MM.1S (cell line): ENCODE measurements at regions not wholly inside any gene's neighbourhood (a gene's known extent, or its start where the extent isn't known, plus 50 kb on each side); places are given as distances from the start of the nearest gene placed in this dataset.

ENCODE experiments used
- DNase-seq: peaks from one replicate; pipeline ENCODE4 v3.0.0-alpha.2; 2015
- H2AFZ ChIP-seq: fragments of 300-600 bp; sonication (generic); 2 replicates; pipeline ENCODE4 v1.6.0; 2016; ENCODE audit warnings: antibody characterized with exemption, low read length
- H3F3A ChIP-seq: fragments of 300-600 bp; sonication (generic); 2 replicates; pipeline ENCODE4 v1.6.1; 2016; ENCODE audit warnings: mild to moderate bottlenecking, antibody characterized with exemption, low read length, moderate library complexity, mixed read lengths; ENCODE audit not compliant: insufficient read depth
- H3K27ac ChIP-seq: fragments of 300-600 bp; sonication (generic); 2 replicates; pipeline ENCODE4 v1.5.1; 2016; ENCODE audit warnings: mild to moderate bottlenecking, low read length
- H3K27me3 ChIP-seq: fragments of 300-600 bp; sonication (generic); replicated peaks from 2 replicates; pipeline ENCODE4 v1.6.0; 2016; ENCODE audit warnings: low read length; ENCODE audit not compliant: insufficient read depth
- H3K36me3 ChIP-seq: fragments of 300-600 bp; sonication (generic); replicated peaks from 2 replicates; pipeline ENCODE4 v1.6.1; 2016; ENCODE audit warnings: mild to moderate bottlenecking, low read length, mixed read lengths; ENCODE audit not compliant: insufficient read depth
- H3K4me1 ChIP-seq: fragments of 300-600 bp; sonication (generic); 2 replicates; pipeline ENCODE4 v1.6.1; 2016; ENCODE audit warnings: low read length, mixed read lengths
- H3K4me2 ChIP-seq: fragments of 300-600 bp; sonication (generic); 2 replicates; pipeline ENCODE4 v1.6.0; 2016; ENCODE audit warnings: low read depth, low read length
- H3K4me3 ChIP-seq: fragments of 300-600 bp; sonication (generic); 2 replicates; pipeline ENCODE4 v1.5.1; 2016; ENCODE audit warnings: low read length, mixed read lengths
- H3K79me2 ChIP-seq: fragments of 300-600 bp; sonication (generic); 2 replicates; pipeline ENCODE4 v1.6.1; 2016; ENCODE audit warnings: mixed run types, low read length, mixed read lengths
- H3K9ac ChIP-seq: fragments of 300-600 bp; sonication (generic); 2 replicates; pipeline ENCODE4 v1.6.1; 2016; ENCODE audit warnings: low read length, mixed read lengths
- H3K9me2 ChIP-seq: fragments of 300-600 bp; sonication (generic); replicated peaks from 2 replicates; pipeline ENCODE4 v1.6.1; 2016; ENCODE audit warnings: mild to moderate bottlenecking, low read length, mixed read lengths; ENCODE audit not compliant: insufficient read depth
- H3K9me3 ChIP-seq: fragments of 300-600 bp; sonication (generic); replicated peaks from 2 replicates; pipeline ENCODE4 v1.6.1; 2016; ENCODE audit warnings: mild to moderate bottlenecking, low read length, mixed read lengths; ENCODE audit not compliant: insufficient read depth
- H4K20me1 ChIP-seq: fragments of 300-600 bp; sonication (generic); 2 replicates; pipeline ENCODE4 v1.6.1; 2016; ENCODE audit warnings: mild to moderate bottlenecking, low read length, moderate library complexity, mixed read lengths; ENCODE audit not compliant: insufficient read depth
- EZH2 ChIP-seq: fragments of 300-600 bp; sonication (generic); optimal IDR thresholded peaks from 2 replicates; pipeline ENCODE3; 2017; ENCODE audit warnings: low read depth, mild to moderate bottlenecking, antibody characterized with exemption, low read length, mixed read lengths
- EZH2phosphoT487 ChIP-seq: fragments of 300-600 bp; sonication (generic); IDR thresholded peaks from 2 replicates; pipeline ENCODE4 v1.6.1; 2018; ENCODE audit warnings: antibody characterized with exemption, low read length
- TF ChIP-seq, protein P1 (sequence below): fragments of 300-600 bp; sonication (generic); IDR thresholded peaks from 2 replicates; pipeline ENCODE4 v1.5.1; 2016; ENCODE audit warnings: antibody characterized with exemption, low read length, mixed read lengths

DNA sequence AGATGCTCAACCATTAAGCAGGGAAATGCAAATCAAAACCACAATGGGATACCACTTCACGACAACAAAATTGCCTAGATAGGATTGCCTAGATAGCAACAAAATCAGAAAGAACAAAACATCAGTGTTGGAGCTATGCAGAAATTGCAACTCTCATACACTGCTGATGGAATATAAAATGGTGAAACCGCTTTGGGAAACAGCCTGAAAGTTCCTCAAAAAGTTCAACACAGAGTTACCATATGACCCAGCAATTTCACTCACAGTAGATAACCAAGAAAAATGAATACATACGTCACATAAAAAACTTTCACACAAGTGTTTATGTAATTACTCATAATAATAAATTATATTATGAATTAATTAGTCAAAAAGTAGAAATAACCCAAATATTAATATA is 78.3 kb downstream of the MAFB start:
- no peaks in the 10 kb centered on the region for H3F3A ChIP-seq
- H3K4me2 ChIP-seq: no peak overlapping the region
- no peaks in the 10 kb centered on the region for H3K27me3 ChIP-seq
- no peak overlapping the region for H3K9ac ChIP-seq
- no peaks in the 10 kb centered on the region for H3K36me3 ChIP-seq
- no peaks in the 10 kb centered on the region for H3K79me2 ChIP-seq
- no peak for TF ChIP-seq EZH2phosphoT487
- TF ChIP-seq, protein P1, sequence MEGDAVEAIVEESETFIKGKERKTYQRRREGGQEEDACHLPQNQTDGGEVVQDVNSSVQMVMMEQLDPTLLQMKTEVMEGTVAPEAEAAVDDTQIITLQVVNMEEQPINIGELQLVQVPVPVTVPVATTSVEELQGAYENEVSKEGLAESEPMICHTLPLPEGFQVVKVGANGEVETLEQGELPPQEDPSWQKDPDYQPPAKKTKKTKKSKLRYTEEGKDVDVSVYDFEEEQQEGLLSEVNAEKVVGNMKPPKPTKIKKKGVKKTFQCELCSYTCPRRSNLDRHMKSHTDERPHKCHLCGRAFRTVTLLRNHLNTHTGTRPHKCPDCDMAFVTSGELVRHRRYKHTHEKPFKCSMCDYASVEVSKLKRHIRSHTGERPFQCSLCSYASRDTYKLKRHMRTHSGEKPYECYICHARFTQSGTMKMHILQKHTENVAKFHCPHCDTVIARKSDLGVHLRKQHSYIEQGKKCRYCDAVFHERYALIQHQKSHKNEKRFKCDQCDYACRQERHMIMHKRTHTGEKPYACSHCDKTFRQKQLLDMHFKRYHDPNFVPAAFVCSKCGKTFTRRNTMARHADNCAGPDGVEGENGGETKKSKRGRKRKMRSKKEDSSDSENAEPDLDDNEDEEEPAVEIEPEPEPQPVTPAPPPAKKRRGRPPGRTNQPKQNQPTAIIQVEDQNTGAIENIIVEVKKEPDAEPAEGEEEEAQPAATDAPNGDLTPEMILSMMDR: no peak
- no peak for TF ChIP-seq EZH2
- no peaks in the 10 kb centered on the region for H3K4me1 ChIP-seq
- H2AFZ ChIP-seq: no peak overlapping the region
- H4K20me1 ChIP-seq: no peaks in the 10 kb centered on the region
- DNase-seq: no peak
- no peak overlapping the region for H3K4me3 ChIP-seq
- H3K9me2 ChIP-seq: no peaks in the 10 kb centered on the region
- no peaks in the 10 kb centered on the region for H3K9me3 ChIP-seq
- no peak overlapping the region for H3K27ac ChIP-seq

DNA sequence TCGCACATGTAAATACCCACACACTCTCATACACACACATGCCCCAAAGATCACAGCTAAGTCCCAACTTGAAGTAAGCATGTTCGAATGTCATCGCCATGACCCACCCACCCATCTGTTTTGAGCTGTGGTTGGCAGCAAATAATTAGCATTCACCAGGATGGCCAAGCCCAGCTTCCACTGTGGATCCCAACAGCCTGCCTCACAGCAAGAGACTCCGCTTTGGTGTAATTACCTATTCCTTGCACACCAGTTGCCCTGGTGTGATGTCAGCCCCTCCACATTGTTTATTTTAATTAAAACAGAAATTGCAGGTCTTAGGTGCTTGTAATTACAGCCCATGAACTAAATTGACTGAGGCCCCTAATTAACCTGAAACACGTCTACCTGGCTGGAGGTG is 81.1 kb downstream of the MAFB start:
- TF ChIP-seq, protein P1: no peak
- TF ChIP-seq EZH2phosphoT487 (no peak), EZH2 (no peak)
- Histone ChIP-seq H4K20me1 (no peaks in the 10 kb centered on the region), H3K36me3 (no peaks in the 10 kb centered on the region), H3K4me2 (no peak overlapping the region), H2AFZ (no peak overlapping the region), H3K79me2 (no peaks in the 10 kb centered on the region), H3F3A (no peaks in the 10 kb centered on the region), H3K27me3 (no peaks in the 10 kb centered on the region), H3K4me1 (no peaks in the 10 kb centered on the region), H3K27ac (no peak overlapping the region), H3K9ac (no peak overlapping the region), H3K9me2 (no peaks in the 10 kb centered on the region), H3K4me3 (no peak overlapping the region), H3K9me3 (no peaks in the 10 kb centered on the region)
- no peak for DNase-seq

DNA sequence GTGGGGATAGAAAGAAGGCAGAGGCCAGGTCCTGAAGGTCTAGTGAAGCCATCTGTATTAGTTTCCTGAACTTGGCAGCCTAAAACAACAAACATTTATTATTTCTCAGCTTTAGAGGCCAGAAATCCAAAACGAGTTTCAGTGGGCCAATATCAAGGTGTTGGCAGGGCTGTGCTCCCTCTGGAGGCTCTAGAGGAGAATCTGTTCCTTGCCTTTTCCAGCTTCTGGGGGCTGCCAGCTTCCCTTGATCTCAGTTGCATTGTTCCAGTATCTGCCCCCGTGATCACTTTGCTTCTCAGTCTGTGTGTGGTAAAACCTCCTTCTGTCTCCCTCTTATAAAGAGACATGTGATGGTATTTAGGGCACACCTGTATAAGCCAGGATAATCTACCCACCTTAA is 82.4 kb downstream of the MAFB start:
- H3K9me3 ChIP-seq: no peaks in the 10 kb centered on the region
- TF ChIP-seq, protein P1: no peak
- TF ChIP-seq EZH2 (no peak), EZH2phosphoT487 (no peak)
- no peak overlapping the region for H3K27ac ChIP-seq
- no peaks in the 10 kb centered on the region for H3K27me3 ChIP-seq
- H4K20me1 ChIP-seq: no peaks in the 10 kb centered on the region
- no peak for DNase-seq
- no peaks in the 10 kb centered on the region for H3K36me3 ChIP-seq
- H3K9ac ChIP-seq: no peak overlapping the region
- H3K9me2 ChIP-seq: no peaks in the 10 kb centered on the region
- H3K4me3 ChIP-seq: no peak overlapping the region
- H3K4me2 ChIP-seq: no peak overlapping the region
- H3K4me1 ChIP-seq: no peaks in the 10 kb centered on the region
- no peaks in the 10 kb centered on the region for H3K79me2 ChIP-seq
- H2AFZ ChIP-seq: no peak overlapping the region
- H3F3A ChIP-seq: no peaks in the 10 kb centered on the region

DNA sequence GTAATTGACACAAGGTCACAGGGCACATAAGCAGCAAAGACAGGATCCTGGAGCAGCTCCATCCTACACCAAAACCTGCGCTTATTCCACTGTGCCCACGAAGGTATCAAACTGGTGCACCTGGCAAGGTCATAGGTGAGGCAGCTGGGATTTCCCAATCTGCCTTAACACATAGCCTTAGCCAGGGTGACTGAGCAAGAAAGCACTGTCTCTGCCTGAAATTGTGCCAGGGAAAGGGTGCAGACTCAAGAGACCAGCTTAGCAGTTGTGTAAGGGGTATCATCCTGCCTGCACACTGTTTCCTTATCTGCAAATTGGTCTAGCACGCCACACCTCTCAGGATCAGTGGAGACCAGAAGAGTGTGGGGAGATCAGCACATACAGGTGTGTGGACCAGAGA is 82.8 kb downstream of the MAFB start:
- Histone ChIP-seq H3K4me2 (no peak overlapping the region), H3F3A (no peaks in the 10 kb centered on the region), H3K27ac (no peak overlapping the region), H3K27me3 (no peaks in the 10 kb centered on the region), H3K9ac (no peak overlapping the region), H3K4me3 (no peak overlapping the region), H2AFZ (no peak overlapping the region), H3K9me3 (no peaks in the 10 kb centered on the region), H3K4me1 (no peaks in the 10 kb centered on the region), H4K20me1 (no peaks in the 10 kb centered on the region), H3K9me2 (no peaks in the 10 kb centered on the region), H3K79me2 (no peaks in the 10 kb centered on the region), H3K36me3 (no peaks in the 10 kb centered on the region)
- no peak for DNase-seq
- TF ChIP-seq EZH2 (no peak), EZH2phosphoT487 (no peak)
- TF ChIP-seq, protein P1: no peak
